ENCODE measurements at regions not wholly inside any gene's neighbourhood (a gene's known extent, or its start where the extent isn't known, plus 50 kb on each side); places are given as distances from the start of the nearest gene placed in this dataset.

DNA sequence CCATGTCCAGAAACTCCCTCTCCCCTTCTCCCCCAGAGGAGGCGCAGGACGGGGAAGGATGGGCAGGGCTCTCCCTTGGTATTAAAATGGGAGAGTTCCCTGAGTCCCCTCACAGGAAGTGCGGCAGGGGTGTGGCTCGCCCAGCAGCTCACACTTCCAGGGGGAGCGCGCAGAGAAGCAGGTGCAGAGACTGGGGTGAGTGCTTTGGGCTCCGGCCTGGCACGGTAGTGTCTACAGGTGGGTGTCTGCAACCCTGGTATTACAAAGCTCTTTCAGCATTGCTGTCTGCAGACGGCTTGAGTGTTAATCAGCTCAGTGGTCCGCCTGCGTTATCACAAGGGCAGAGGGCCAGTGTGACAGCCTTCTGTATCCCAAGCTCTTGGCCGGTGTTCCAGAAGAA lies 114.9 kb upstream of the FBXL7 start:
- Histone ChIP-seq H2BK120ac (ENCODE audit: low read depth, low read length) (no peak overlapping the region), H3K18ac (ENCODE audit: low read depth, low read length) (no peak overlapping the region), H3K56ac (ENCODE audit: extremely low read depth, insufficient read depth, low read length) (no peak overlapping the region), H2AK9ac (replicated peaks; ENCODE audit: low read depth, low read length, poor library complexity) (no peak overlapping the region), H2AFZ (replicated peaks; ENCODE audit: low read length, poor library complexity) (peak overlapping the region; percentile 33), H3K9me1 (ENCODE audit: insufficient read depth, low read length) (no peaks in the 10 kb centered on the region), H3K4ac (ENCODE audit: low read depth, low read length) (no peak overlapping the region), H2AK5ac (ENCODE audit: low read depth, low read length) (no peak overlapping the region), H3K27me3 (ENCODE audit: control insufficient read depth, insufficient read depth, low read length) (peaks cover 6% of the 10 kb centered on the region), H3K4me3 (ENCODE audit: insufficient read depth, low read depth, low read length) (no peak overlapping the region), H3K36me3 (ENCODE audit: control insufficient read depth, insufficient read depth, low read length) (no peaks in the 10 kb centered on the region), H3K4me2 (ENCODE audit: low read depth, low read length) (no peak overlapping the region), H2BK5ac (ENCODE audit: low read depth, low read length, poor library complexity, severe bottlenecking) (no peak overlapping the region), H3K27ac (ENCODE audit: insufficient read depth, low read length) (no peak overlapping the region), H4K5ac (ENCODE audit: low read depth, low read length) (no peak overlapping the region), H3K4me1 (ENCODE audit: control insufficient read depth, insufficient read depth, low read length) (no peaks in the 10 kb centered on the region), H2BK20ac (ENCODE audit: low read depth, low read length) (no peak overlapping the region), H3K23ac (ENCODE audit: low read depth, low read length) (no peak overlapping the region), H3K9me3 (ENCODE audit: control insufficient read depth, insufficient read depth, low read length) (no peaks in the 10 kb centered on the region), H3K14ac (replicated peaks; ENCODE audit: low read depth, low read length) (no peak overlapping the region), H4K91ac (ENCODE audit: insufficient read depth, low read depth, low read length) (no peak overlapping the region), H3K79me1 (ENCODE audit: low read depth in 1 of 2, low read length in 2 of 2) (no peaks in the 10 kb centered on the region), H4K20me1 (ENCODE audit: insufficient read depth, low read length) (no peaks in the 10 kb centered on the region), H3K9ac (ENCODE audit: low read depth, low read length) (no peak overlapping the region), H2BK15ac (ENCODE audit: low read depth, low read length) (no peak overlapping the region), H4K8ac (ENCODE audit: low read depth in 2 of 2, low read length in 2 of 2) (no peak overlapping the region)
- ChIA-PET CTCF (no interaction called here), POLR2A (ENCODE audit: unreplicated experiment) (no interaction called here)
- no peak for DNase-seq
- dilution Hi-C loops (cut with HindIII; ENCODE audit: low sequenced_read_pairs, unreplicated experiment) (no loop called here), intact Hi-C loops (cut with micrococcal nuclease) (no loop called here), in situ Hi-C loops (cut with MboI; ENCODE audit: low sequenced_read_pairs) (no loop called here)
- 65% methylated on average over 6 of the region's 12 CpGs; no CpG with 5 or more reads in 1 of the 2 experiments for WGBS, 2 experiments (ENCODE audit: extremely low coverage in 2 of 2, insufficient read length in 1 of 2)
- no TSS peak for BruUV-seq (replicated peaks)
- TF ChIP-seq SMC3 (IDR thresholded peaks at IDR 0.05; ENCODE audit: low read depth, low read length) (no peak), RCOR1 (IDR thresholded peaks at IDR 0.05; ENCODE audit: insufficient replicate concordance, low read length) (no peak), POLR2A (IDR thresholded peaks at IDR 0.05; ENCODE audit: low read depth, low read length) (no peak), MXI1 (IDR thresholded peaks at IDR 0.05; ENCODE audit: borderline replicate concordance, low read depth, low read length) (no peak), MAFK (IDR thresholded peaks at IDR 0.05; ENCODE audit: low read depth, low read length) (no peak), MAZ (IDR thresholded peaks at IDR 0.05; ENCODE audit: borderline replicate concordance, low read depth, low read length) (no peak), CHD1 (IDR thresholded peaks at IDR 0.05; ENCODE audit: low read depth, low read length) (no peak), RFX5 (IDR thresholded peaks at IDR 0.05; ENCODE audit: low read depth, low read length) (no peak), RAD21 (IDR thresholded peaks at IDR 0.05; ENCODE audit: low read length) (no peak), CEBPB (IDR thresholded peaks at IDR 0.05; ENCODE audit: low read depth, low read length) (no peak), BHLHE40 (IDR thresholded peaks at IDR 0.05; ENCODE audit: low read depth, low read length) (no peak)
- TF ChIP-seq, protein P1, sequence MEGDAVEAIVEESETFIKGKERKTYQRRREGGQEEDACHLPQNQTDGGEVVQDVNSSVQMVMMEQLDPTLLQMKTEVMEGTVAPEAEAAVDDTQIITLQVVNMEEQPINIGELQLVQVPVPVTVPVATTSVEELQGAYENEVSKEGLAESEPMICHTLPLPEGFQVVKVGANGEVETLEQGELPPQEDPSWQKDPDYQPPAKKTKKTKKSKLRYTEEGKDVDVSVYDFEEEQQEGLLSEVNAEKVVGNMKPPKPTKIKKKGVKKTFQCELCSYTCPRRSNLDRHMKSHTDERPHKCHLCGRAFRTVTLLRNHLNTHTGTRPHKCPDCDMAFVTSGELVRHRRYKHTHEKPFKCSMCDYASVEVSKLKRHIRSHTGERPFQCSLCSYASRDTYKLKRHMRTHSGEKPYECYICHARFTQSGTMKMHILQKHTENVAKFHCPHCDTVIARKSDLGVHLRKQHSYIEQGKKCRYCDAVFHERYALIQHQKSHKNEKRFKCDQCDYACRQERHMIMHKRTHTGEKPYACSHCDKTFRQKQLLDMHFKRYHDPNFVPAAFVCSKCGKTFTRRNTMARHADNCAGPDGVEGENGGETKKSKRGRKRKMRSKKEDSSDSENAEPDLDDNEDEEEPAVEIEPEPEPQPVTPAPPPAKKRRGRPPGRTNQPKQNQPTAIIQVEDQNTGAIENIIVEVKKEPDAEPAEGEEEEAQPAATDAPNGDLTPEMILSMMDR (conservative IDR thresholded peaks at IDR 0.05; ENCODE audit: low read depth, low read length), result no peak
- TF ChIP-seq, protein P2, sequence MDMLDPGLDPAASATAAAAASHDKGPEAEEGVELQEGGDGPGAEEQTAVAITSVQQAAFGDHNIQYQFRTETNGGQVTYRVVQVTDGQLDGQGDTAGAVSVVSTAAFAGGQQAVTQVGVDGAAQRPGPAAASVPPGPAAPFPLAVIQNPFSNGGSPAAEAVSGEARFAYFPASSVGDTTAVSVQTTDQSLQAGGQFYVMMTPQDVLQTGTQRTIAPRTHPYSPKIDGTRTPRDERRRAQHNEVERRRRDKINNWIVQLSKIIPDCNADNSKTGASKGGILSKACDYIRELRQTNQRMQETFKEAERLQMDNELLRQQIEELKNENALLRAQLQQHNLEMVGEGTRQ (IDR thresholded peaks at IDR 0.05; ENCODE audit: low read depth, low read length), result no peak
- TF ChIP-seq, protein P3, sequence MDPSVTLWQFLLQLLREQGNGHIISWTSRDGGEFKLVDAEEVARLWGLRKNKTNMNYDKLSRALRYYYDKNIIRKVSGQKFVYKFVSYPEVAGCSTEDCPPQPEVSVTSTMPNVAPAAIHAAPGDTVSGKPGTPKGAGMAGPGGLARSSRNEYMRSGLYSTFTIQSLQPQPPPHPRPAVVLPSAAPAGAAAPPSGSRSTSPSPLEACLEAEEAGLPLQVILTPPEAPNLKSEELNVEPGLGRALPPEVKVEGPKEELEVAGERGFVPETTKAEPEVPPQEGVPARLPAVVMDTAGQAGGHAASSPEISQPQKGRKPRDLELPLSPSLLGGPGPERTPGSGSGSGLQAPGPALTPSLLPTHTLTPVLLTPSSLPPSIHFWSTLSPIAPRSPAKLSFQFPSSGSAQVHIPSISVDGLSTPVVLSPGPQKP (IDR thresholded peaks at IDR 0.05; ENCODE audit: borderline replicate concordance, low read depth, low read length), result no peak
- no peak for ATAC-seq (ENCODE audit: low read depth)

Measured in IMR-90 (cell line).